Transverse colon (tissue), 4 donors: ENCODE measurements at regions not wholly inside any gene's neighbourhood (a gene's known extent, or its start where the extent isn't known, plus 50 kb on each side); places are given as distances from the start of the nearest gene placed in this dataset.

Experiments used
- CTCF ChIP-seq, 5 experiments: fragments of 200-600 bp in 3 of 5; fragments of 450-650 bp in 2 of 5; sonication (generic) in 3 of 5; IDR thresholded peaks; 1 replicate in 2 of 5; 2 replicates in 3 of 5; pipeline ENCODE4 v1.5.1; 2016 to 2017; ENCODE audit warnings: antibody characterized with exemption in 5 of 5, inconsistent platforms in 3 of 5, mild to moderate bottlenecking in 2 of 5, moderate library complexity in 1 of 5
- EP300 ChIP-seq: sonication (generic); formaldehyde crosslinking; IDR thresholded peaks from one replicate; pipeline ENCODE4 v1.6.1; 2017; ENCODE audit warnings: antibody characterized with exemption, low read depth
- POLR2A ChIP-seq: fragments of 450-650 bp; IDR thresholded peaks from one replicate; pipeline ENCODE4 v1.6.1; 2016; ENCODE audit warnings: antibody characterized with exemption, mild to moderate bottlenecking, moderate library complexity
- POLR2AphosphoS5 ChIP-seq, 3 donors: sonication (generic); formaldehyde crosslinking; IDR thresholded peaks; one replicate each; pipeline ENCODE4 v1.6.1; 2016; ENCODE audit warnings: antibody characterized with exemption in 3 of 3

DNA sequence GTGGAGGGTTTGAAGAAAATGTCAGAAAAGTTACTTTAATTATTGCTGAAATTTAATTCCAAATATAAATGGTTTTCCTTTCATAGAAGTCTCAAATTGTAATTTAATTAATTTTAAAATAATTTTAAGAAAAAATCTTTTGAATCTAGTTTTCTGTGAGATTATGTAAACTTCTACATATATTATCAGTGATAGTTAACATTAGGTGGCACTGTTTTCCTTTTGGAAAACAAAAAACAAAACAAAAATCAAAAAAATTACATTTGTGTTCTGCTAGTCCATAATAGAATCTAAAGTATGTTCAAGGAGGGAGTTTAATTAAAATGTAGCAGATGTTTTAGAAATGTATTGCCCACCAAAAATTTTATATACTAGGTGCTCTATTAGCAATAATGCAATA, 1456.7 kb downstream of the REEP3 start:
- no peak for TF ChIP-seq CTCF (IDR thresholded peaks at IDR 0.05)
- TF ChIP-seq POLR2A: no peak
- TF ChIP-seq POLR2AphosphoS5 (IDR thresholded peaks at IDR 0.05): no peak
- no peak for TF ChIP-seq EP300
